ENCODE measurements at regions not wholly inside any gene's neighbourhood (a gene's known extent, or its start where the extent isn't known, plus 50 kb on each side); places are given as distances from the start of the nearest gene placed in this dataset.
"Not testable (repeated sequence)": the region's sequence is repeated elsewhere in the genome, so short reads cannot be mapped to it uniquely, and the experiment has no call there.

DNA sequence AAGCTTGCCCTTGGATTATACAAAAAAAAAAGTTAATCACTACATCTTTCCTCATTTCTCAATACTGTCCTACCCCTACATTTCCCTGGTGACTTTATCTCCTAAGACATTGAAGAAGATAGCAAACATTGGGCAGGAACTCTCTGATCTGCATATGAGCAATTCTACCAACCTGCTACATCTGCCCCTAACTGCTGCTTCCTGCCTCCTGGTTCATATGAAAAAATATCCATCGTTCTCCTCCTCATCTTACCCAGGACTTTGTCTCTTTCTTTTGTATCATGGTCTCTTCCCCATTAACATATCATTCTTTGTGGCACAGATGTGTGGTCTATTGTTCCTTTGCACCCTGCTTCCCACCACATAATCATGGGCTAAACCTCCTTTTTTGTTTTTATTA, 139.7 kb upstream of the PCGF5 start:
- no peak for DNase-seq (ENCODE audit: low read depth in 2 of 2, low spot score in 1 of 2)

DNA sequence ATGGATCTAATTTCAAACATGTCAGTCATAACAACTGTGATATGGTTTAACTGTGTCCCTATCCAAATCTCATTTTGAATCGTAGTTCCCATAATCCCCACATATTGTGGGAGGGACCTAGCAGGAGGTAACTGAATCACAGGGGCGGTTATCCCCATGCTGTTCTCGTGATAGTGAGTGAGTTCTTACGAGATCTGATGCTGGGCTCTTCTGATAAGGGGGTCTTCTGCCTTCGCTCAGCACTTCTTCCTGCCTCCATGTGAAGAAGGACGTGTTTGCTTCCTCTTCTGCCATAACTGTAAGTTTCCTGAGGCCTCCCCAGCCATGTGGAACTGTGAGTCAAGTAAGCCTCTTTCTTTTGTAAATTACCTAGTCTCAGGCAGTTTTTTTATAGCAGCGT, 138.0 kb upstream of the PCGF5 start:
- no peak for DNase-seq (ENCODE audit: low read depth in 2 of 2, low spot score in 1 of 2)

DNA sequence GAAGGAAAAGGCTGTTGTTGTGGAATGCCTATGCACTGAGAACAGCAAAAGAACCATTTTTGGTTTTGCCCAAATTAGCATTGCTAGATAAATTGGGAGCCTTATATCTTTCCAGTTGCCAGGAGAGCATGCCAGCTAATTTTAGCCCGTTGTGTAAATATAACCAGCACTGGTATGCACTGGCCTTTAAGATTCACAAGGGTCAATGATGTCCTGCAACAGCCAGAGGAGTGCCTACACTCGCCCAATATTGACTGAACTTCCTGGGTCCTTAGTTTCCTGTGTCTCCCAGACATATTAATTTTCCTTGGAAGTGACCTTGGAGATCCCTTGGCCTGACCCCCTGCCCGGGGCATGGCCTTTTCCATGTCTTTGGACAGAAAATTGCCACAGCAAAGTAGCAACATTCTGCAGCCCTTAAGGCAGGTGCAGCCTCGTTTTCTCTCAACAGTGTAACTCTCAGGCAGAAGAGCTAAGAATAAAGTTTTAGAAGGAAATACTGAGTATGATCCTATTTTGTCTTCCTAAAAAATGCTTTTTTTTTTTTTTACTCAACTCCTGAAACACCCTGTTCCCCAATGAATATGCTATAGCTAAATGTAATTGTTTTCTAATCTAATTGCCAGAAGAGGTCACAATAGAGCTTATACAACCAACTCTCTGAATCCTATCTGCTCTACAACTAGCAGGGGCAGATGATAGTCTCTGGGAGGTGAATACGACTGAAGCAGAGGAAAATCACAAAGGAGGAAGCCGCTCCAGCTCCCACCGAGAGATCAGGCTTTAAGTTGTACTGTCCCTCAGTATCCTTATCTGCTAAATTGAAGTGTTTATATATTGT, 131.9 kb upstream of the PCGF5 start:
- DNase-seq (ENCODE audit: low read depth in 2 of 2, low spot score in 1 of 2), result no peak

DNA sequence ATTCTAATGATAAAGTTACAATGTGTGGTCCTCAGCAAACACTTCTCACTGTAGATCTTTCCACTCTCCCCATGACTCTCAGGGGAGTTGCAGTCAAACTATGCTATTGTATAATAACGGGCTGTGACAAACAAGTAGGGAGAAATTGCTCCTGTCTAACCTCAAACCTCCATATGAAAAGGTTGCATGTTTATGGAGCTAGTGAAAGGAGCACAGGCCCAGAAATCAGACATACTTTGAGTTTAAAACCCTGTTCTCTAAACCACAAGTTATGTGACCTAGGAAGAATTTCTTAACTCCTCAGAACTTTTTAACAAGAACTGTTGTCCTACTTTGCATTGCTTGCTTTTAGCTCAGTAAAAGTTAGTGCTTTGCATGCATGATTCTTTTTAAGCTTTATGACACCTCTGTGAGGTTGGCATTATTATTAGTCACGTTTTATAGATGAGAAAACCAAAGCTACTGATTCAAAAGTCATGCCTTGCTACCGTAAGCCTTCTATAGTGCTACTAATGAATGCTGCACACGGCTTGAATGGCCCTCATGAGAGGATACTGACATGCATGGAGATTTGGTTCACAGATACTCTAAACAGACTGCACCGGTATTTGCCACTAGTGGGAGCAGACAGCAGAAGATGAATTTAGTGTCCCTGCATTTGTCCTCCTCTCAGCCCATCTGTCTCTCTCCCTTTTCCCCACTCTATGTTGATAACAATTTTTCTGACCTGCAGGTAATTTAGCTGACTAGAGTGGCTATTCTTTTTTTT, 129.5 kb upstream of the PCGF5 start:
- no peak for DNase-seq (ENCODE audit: low read depth in 2 of 2, low spot score in 1 of 2)

DNA sequence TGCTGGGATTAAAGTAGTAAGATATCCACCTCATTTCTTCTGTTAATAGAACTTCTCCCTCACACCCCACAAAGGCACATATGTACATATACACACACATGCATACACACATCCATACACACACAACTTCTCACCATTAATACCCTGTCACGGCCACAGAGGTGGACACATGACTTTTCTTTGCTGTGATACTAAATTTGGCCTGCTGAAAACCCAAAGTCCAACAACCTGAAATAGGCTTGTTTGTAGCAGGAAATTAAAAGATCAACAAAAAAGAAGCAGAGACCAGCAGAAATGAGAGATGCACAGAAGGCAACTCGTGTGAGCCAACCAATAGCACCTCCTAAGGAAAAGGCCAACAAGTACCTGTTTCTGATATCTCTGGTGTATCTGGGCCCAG, 128.7 kb upstream of the PCGF5 start:
- no peak for DNase-seq (ENCODE audit: low read depth in 2 of 2, low spot score in 1 of 2)

DNA sequence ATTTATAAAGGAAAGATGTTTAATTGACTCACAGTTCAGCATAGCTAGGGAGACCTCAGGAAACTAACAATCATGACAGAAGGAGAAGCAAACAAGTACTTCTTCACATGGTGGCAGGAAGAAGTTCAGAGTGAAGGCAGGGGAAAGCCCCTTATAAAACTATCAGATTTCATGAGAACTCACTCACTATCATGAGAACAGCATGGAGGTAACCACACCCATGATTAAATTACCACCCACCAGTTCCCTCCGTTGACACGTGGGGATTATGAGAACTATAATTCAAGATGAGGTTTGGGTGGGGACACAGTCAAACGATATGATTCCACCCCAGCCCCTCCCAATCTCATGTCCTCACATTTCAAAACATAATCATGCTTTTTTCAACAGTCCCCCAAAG, 124.2 kb upstream of the PCGF5 start:
- no peak for DNase-seq (ENCODE audit: low read depth in 2 of 2, low spot score in 1 of 2)

DNA sequence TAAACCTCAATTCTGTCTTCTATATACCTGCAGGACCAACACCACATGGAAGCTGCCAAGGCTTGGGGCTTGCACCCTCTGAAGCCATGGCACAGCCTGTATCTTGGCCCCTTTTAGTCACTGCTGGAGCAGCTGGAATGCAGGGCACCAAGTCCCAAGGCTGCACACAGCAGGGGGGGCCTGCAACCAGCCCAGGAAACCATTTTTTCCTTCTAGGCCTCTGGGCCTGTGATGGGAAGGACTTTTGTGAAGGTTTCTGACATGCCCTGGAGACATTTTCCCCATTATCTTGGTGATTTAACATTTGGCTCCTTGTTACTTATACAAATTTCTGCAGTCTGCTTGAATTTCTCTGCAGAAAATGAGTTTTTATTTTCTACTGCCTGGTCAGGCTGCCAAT, 123.2 kb upstream of the PCGF5 start:
- DNase-seq (ENCODE audit: low read depth in 2 of 2, low spot score in 1 of 2), result no peak

DNA sequence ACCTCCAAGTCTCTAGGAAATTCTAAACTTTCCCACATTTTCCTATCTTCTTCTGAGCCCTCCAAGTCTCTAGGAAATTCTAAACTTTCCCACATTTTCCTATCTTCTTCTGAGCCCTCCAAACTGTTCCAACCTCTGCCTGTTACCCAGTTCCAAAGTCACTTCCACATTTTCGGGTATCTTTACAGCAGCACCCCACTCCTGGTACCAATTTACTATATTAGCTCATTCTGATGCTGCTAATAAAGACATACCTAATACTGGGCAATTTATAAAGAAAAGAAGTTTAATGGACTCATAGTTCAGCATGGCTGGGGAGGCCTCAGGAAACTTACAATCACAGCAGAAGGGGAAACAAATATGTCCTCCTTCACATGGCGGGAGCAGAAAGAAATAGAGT, 122.4 kb upstream of the PCGF5 start:
- not testable (repeated sequence) for DNase-seq (ENCODE audit: low read depth in 2 of 2, low spot score in 1 of 2)

DNA sequence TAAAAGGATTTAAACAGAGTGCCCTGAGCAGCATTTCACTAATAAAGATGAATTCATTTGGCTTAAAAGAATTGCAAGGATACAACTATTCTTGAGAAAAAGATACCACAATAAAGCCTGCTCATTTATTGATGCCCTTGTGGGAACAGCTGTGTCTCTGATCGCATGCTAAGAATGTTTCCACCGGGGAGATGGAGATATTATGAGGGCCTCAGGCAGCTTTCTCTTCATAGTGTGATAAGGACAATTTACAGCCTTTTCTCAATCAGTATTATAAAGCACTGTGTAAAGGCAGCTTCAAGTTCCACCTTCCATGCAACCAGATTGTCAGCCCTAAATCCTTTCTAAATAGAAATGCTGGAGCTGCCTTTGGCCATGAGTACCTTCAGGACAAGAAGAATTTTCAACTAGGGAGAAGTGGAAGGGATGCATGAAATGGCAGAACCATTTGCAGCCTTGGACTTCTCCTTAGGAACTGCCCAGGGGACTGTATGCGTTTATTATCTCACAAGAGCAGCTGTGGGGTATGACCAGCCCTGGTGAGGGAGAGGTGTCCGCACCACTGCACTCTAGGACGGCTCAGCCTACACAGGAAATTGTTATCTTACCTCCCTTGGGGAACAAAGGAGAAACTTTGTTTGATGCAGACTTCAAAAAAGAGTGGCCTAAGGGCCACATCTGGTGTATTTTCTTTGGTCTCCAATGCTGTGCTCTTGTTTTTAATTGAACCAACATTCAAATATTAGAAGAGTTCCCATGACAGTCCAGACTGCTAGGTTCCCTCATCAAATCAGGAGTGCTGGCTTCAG, 116.9 kb upstream of the PCGF5 start:
- DNase-seq (ENCODE audit: low read depth in 2 of 2, low spot score in 1 of 2), result no peak

DNA sequence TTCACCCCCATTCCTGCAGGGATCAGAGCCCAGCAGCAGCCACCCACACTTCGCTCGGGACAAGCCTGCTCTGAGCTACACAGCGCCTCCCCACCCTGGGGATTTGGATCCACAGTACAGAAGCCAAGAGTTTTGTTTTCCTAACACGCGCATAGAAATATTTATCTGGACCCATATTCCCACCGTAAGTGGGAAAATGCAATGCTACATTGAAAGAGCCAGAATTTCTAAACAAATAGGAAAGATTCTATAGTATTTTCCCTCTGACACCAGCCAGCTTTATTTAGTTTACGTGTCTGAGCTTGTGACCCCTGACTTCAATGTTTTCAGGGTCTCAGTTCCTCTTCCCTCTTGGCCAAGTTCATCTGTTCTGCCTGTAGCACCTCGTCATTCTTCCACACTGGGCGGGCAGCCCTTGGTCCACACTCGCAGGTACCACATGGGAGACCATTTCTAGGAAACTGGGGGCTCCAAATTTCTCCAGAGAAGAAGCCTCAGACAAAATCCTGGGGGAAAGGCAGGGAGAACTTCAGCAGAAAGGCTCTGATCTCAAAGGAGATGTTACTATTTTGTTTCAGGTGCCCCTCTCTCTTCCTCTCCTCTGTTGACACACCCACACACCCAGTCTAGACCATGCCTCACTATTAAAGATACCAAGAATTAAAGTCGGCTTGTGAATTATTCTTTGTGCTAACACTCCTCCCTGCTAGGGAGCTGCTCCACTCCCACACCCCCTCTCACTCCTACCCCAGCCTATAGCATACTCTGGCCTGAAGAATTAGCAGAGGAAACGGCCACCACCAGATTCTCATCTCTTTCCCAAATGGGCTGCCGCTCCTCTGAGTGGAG, 116.0 kb upstream of the PCGF5 start:
- DNase-seq (ENCODE audit: low read depth in 2 of 2, low spot score in 1 of 2), result no peak

DNA sequence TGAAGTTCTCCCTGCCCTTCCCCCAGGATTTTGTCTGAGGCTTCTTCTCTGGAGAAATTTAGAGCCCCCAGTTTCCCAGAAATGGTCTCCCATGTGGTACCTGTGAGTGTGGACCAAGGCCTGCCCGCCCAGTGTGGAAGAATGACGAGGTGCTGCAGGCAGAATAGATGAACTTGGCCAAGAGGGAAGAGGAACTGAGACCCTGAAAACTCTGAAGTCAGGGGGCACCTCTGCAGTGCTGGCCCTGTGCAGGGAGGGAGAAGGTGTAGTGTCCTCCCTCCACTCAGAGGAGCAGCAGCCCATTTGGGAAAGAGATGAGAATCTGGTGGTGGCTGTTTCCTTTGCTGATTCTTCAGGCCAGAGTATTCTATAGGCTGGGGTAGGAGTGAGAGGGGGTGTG, 115.2 kb upstream of the PCGF5 start:
- no peak for DNase-seq (ENCODE audit: low read depth in 2 of 2, low spot score in 1 of 2)

DNA sequence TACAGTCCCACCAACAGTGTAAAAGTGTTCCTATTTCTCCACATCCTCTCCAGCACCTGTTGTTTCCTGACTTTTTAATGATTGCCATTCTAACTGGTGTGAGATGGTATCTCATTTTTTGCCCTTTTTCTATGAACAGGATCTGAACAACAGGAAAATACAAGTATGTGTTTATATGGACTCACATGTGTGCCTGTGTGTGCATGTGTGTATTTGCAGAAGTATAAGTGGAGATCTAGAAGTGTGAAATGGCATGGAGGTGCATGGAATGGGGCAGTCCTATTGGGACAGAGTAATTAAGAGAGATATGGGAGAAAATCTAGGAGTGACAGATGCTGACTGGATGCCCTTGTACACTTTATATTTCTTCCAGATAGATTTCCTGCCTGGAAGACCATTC, 111.6 kb upstream of the PCGF5 start:
- DNase-seq (ENCODE audit: low read depth in 2 of 2, low spot score in 1 of 2), result no peak

DNA sequence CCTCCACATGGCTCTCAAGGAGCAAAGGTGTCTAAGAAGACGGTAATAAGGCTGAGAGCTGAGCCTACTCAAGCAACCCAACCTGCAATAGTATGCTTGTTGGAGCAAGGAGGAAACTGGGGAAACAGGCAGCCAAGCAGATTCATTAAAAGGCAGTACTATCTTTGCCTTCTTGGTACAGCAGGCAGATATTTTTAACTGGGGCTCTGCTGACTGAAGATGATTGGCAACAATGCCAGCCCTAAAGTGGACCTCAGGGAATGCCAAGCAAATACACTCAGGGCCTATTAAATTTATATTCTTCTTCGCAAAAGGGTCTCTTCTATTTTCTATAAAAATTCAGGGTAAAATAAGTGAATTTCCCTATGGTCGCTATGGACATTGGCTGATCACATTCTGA, 109.4 kb upstream of the PCGF5 start:
- no peak for DNase-seq (ENCODE audit: low read depth in 2 of 2, low spot score in 1 of 2)

DNA sequence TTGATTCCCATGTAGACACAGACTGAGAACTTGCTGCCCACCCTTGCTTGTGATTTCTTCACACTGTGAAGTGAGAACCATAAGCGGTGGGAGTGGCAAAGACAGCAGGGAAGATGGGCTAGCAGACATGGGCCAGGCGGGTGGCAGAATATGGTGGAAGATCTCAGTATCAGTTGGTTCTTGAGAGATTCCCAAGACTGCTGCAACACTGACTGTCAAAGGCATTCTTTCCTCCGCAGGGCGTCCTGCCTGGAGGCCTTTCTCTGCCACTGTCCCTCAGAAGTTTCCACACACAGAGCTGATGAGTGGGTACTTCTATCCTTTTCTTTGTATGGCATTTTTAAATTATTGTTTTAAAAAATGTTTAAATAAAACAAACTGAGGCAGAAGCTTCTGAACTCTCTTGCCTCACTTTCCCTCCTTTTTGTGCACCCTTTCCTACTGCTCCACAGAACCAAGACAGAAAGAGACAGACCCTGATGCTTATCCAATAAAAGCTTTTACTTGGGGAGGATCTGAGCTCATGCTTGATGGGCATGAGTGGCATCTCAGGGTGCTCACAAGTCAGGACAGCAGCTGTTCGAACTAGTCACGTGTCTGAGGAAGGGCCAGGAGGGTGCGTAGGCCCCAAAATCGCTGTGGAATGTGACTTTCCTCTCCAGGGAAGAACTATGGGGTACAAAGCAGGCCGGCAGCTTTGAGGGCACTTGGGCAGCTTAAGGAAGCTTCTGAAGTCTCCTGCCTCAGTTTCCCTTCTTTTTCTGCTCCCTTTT, 104.7 kb upstream of the PCGF5 start:
- no peak for DNase-seq (ENCODE audit: low read depth in 2 of 2, low spot score in 1 of 2)

DNA sequence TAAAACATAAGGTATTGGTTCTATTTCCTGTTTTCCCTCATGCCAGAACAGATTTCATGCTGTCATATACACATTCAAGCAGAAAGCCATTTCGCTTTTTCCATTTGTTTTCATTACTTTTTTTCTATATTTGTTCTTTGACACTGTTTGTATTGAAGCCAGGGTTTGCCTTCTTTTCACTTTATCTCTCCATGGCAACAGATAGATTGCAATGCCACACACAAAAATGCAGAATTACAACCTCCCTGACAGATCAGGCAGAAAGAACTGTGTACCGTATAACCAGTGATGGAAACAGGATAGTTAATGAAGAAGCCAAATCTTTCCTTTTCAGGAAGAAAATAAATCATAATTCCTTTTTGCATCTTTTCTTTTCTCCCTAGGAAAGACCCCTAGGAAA, 103.0 kb upstream of the PCGF5 start:
- DNase-seq (ENCODE audit: low read depth in 2 of 2, low spot score in 1 of 2), result no peak

DNA sequence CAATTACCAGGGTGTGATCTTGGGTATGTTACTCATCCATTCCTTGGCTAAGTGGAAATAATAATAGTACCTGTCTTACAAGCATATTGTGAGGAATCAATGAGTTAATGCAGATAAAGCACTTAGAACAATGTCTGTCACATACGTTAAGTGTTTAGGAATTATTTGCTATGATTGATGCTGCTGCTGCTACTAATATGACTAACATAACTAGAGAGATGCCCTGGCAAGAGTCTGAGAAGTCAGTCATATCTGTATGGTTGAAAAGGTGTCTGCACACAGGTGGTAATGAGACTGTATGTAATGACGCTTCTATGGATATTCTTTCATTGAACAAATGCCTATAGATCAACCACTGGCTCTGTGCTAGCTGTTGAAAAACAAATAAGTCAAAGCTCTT, 100.1 kb upstream of the PCGF5 start:
- DNase-seq (ENCODE audit: low read depth in 2 of 2, low spot score in 1 of 2), result no peak

DNA sequence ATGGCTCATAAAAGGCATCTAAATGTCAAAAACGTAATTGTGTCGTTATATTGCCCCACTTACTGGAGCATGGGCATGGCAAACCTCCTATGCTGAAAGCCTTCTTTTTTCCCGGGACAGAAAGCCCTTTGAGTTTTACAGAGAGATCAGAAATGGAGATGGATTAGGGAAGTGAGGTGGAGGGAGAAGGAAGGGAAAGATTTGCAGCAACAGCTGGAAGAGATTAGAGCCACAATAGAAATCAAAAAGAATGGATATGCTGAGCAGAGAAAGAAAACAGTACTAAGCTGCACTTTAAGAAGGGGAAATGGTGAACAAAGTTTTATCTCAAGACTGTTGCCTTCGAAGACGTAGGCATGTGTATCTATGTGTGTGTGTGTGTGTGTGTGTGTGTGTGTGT, 97.2 kb upstream of the PCGF5 start:
- DNase-seq (ENCODE audit: low read depth in 2 of 2, low spot score in 1 of 2), result no peak

DNA sequence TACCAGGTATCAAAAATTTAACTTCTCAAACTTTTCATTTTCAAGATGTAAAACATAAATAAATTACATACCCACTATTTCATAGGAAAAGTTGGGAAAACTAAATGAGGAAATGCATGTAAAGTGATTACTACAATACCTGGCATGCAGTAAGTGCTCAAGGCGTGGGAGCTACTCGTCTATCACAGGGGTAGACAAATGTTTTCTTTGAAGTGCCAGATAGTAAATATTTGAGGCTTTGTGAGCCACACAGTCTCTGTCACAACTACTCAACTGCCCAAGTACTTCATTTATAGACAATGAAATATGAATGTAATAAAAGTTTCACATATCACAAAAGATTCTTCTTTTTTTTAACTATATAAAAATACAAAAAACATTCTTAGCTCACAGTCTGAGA, 96.4 kb upstream of the PCGF5 start:
- DNase-seq (ENCODE audit: low read depth in 2 of 2, low spot score in 1 of 2), result no peak

DNA sequence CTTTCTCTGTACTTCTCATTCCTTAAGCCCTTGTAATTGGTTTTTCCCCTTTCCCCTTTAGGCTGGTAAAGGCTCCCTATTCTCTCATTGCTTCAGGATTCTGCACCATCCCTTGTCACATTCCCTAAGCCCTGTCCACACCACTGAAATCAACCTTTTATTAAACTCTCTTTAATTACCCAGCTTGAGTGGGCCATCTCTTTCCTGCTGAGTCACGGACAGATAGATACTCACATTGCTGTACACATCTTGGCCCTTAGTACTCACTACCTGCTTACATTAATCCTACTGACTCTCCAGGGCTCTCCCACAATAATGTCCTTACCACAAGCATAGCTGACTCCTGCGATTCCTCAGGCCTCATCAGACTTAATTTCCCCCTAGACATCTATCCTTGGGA, 94.0 kb upstream of the PCGF5 start:
- DNase-seq (ENCODE audit: low read depth in 2 of 2, low spot score in 1 of 2), result no peak

All from stimulated activated CD8-positive, alpha-beta memory T cell treated with anti-CD3 and anti-CD28 coated beads, Interleukin-4, amount 100 ng/mL, for 1 hour (primary cell).